HAP-1 (cell line): ENCODE measurements at regions not wholly inside any gene's neighbourhood (a gene's known extent, or its start where the extent isn't known, plus 50 kb on each side); places are given as distances from the start of the nearest gene placed in this dataset.

Experiments used
- DNase-seq, 2 experiments: peaks; one replicate each; pipeline ENCODE4 v3.0.0-alpha.2; 2016 to 2020; ENCODE audit warnings: low spot score in 2 of 2
- H3K27me3 ChIP-seq: fragments of 250-450 bp; sonication (Bioruptor Pico); 2 replicates; pipeline ENCODE4 v1.5.1; 2020; ENCODE audit warnings: low read depth, mild to moderate bottlenecking, moderate library complexity
- H3K36me3 ChIP-seq: fragments of 250-450 bp; sonication (Bioruptor Pico); replicated peaks from 2 replicates; pipeline ENCODE4 v1.5.1; 2020; ENCODE audit warnings: mild to moderate bottlenecking
- H3K4me1 ChIP-seq: fragments of 250-450 bp; sonication (Bioruptor Pico); 2 replicates; pipeline ENCODE4 v1.5.1; 2020; ENCODE audit warnings: mild to moderate bottlenecking
- H3K4me3 ChIP-seq: fragments of 250-450 bp; sonication (Bioruptor Pico); 2 replicates; pipeline ENCODE4 v1.5.1; 2020; ENCODE audit warnings: mild to moderate bottlenecking, moderate library complexity
- H3K9me3 ChIP-seq: fragments of 250-450 bp; sonication (Bioruptor Pico); 2 replicates; pipeline ENCODE4 v1.5.1; 2020; ENCODE audit warnings: mild to moderate bottlenecking, moderate library complexity
- in situ Hi-C: fragments of 300-500 bp; cut with MboI; formaldehyde crosslinking; loops from 3 replicates; pipeline ENCODE4 v1.14.3; 2020; ENCODE audit warnings: low sequenced_read_pairs, inconsistent platforms, mixed read lengths

DNA sequence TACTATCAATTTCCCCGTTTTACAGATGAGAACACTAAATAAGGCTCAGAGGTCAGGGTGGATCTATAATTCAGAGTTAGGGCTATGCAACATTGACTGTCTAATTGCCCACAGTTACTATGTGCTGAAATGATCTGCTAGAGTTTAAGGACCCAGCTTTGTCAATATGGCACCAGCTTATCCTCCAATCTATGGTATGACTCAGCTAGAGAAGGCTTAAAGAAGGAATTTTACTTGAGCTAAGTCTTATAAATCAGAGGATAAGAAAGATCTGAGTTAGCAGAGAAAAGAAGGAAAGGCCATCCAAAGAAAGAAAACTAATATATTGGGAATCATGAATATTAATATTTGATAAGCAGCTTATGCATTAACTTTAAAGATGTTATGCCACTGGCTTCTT lies 78.1 kb downstream of the ASB9 start:
- Histone ChIP-seq H3K4me1 (no peaks in the 10 kb centered on the region), H3K4me3 (no peak overlapping the region), H3K9me3 (no peaks in the 10 kb centered on the region), H3K36me3 (no peaks in the 10 kb centered on the region), H3K27me3 (peaks cover 3% of the 10 kb centered on the region)
- no peak for DNase-seq
- in situ Hi-C loops: no loop called here

DNA sequence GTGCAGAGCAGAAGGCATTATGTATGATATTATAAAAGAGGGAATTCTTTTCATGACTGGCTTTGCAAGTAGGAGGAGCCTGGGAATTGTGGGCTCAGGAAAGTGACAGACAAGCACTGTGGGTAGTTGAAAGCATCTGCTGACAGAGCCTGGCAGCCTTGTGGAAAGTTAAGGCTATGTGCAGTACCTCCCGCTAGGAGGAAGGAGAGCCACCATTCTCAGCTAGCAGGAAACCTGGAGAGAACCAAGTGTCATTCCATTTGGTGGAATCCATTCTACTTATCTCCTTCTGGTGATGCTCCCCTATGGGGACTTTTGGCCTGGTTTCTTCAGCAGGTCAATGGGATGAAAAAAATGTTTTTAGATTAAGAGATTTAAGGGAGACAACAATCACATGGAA lies 81.8 kb downstream of the ASB9 start:
- Histone ChIP-seq H3K9me3 (no peaks in the 10 kb centered on the region), H3K4me1 (no peaks in the 10 kb centered on the region), H3K36me3 (no peaks in the 10 kb centered on the region), H3K27me3 (peaks cover 7% of the 10 kb centered on the region), H3K4me3 (no peak overlapping the region)
- no peak for DNase-seq
- in situ Hi-C loops: no loop called here

DNA sequence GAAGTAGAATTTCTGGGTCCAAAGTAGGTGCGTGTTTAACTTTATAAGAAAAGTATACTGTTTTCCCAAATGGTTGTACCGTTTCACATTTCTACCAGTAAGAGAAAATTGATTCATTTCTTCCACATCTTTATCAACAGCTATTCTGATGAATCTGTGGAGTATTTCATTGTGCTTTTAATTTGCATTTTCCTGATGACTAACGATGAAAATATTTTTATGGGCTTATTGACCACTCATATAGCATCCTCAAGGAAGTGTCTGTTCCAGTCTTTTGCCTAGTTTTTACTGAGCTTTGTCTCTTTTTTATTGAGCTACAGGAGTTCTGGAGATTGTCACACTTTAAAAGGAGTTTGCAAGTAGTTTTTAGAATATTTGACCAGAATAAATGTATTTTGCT lies 92.6 kb downstream of the ASB9 start:
- Histone ChIP-seq H3K36me3 (no peaks in the 10 kb centered on the region), H3K27me3 (no peaks in the 10 kb centered on the region), H3K4me1 (no peaks in the 10 kb centered on the region), H3K9me3 (no peaks in the 10 kb centered on the region), H3K4me3 (no peak overlapping the region)
- in situ Hi-C loops: no loop called here
- no peak for DNase-seq

DNA sequence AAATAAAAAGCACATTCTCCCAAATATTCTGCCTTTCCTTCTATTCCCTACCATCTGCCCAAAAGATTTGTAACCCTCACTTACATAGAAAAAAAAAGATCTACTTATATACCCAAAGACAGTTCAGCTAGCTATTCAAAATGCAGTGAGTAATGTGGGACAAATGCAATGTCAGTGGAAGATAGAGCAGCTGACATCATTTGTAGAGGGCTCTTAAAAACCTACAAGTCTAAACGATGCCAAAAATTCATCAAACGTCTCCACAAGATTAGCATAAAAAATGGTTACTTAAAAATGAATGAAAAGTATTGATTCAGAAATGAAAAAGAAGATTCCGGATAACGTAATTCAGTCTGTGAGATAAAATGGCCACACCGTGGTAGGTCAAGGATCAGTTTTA lies 96.5 kb downstream of the ASB9 start:
- no peaks in the 10 kb centered on the region for H3K9me3 ChIP-seq
- no peaks in the 10 kb centered on the region for H3K36me3 ChIP-seq
- in situ Hi-C loops: no loop called here
- DNase-seq: no peak
- no peaks in the 10 kb centered on the region for H3K27me3 ChIP-seq
- H3K4me1 ChIP-seq: no peaks in the 10 kb centered on the region
- H3K4me3 ChIP-seq: no peak overlapping the region

DNA sequence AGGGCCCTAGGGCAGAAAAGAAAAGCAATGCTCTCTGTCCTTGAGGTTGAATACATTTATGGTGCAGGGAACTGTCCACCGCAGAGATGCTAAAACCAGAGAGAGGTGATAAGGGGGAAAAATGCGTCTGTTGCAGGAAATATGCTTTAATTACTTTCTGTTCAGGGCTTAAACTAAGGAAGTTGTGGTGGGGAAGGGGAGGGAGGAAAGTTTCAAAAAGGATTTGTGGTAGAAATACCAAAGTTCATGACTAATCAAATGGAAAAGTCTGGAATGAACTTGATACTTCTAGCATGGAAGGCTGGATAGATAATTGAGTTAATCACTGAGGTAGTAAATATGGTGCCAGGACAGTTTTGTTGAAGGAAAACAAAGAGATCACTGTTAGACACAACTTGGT lies 99.0 kb downstream of the ASB9 start:
- H3K36me3 ChIP-seq: no peaks in the 10 kb centered on the region
- no peak overlapping the region for H3K4me3 ChIP-seq
- DNase-seq: no peak
- H3K27me3 ChIP-seq: no peaks in the 10 kb centered on the region
- in situ Hi-C loops: no loop called here
- no peaks in the 10 kb centered on the region for H3K4me1 ChIP-seq
- no peaks in the 10 kb centered on the region for H3K9me3 ChIP-seq

DNA sequence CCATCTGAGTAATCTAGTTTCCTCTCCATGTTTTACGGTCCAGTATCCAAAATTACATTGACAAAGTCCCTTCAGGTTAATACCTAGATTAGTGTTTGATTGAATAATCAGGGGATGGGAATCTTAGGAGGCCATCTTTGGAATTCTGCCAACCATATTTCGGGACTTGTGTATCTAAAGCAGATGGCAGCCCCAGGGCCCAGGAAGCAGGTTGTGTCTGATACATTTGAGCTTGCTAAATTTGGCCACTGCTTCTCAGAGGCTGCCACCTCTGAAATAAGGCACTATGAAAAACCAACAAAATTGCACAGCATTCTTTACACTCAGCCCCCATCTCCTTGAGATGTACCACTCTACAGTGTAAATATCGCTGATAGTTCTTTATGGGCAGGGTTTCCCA lies 102.1 kb downstream of the ASB9 start:
- H3K9me3 ChIP-seq: no peaks in the 10 kb centered on the region
- in situ Hi-C loops: no loop called here
- no peaks in the 10 kb centered on the region for H3K36me3 ChIP-seq
- H3K4me1 ChIP-seq: no peaks in the 10 kb centered on the region
- DNase-seq: no peak
- H3K4me3 ChIP-seq: no peak overlapping the region
- no peaks in the 10 kb centered on the region; the same call in 1 of the 2 replicates for H3K27me3 ChIP-seq

DNA sequence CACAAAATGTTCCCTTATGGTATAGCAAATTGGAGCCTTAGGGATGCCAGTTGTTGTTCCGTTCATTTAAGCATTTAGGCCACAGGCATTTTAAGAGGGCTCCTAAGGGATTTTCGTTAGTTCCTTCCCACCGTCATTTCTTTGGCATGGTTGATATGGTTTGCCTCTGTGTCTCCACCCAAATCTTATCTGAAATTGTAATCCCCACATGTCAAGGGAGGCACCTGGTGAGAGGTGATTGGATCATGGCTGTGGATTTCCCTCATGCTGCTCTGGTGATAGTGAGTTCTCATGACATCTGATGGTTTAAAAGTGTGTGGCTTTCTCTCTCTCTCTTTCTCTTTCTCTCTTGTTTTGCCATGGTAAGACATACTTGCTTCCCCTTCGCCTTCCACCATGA lies 104.1 kb downstream of the ASB9 start:
- Histone ChIP-seq H3K9me3 (no peaks in the 10 kb centered on the region), H3K27me3 (no peaks in the 10 kb centered on the region; the same call in 1 of the 2 replicates), H3K4me1 (no peaks in the 10 kb centered on the region), H3K36me3 (no peaks in the 10 kb centered on the region), H3K4me3 (no peak overlapping the region)
- DNase-seq: no peak
- in situ Hi-C loops: no loop called here

DNA sequence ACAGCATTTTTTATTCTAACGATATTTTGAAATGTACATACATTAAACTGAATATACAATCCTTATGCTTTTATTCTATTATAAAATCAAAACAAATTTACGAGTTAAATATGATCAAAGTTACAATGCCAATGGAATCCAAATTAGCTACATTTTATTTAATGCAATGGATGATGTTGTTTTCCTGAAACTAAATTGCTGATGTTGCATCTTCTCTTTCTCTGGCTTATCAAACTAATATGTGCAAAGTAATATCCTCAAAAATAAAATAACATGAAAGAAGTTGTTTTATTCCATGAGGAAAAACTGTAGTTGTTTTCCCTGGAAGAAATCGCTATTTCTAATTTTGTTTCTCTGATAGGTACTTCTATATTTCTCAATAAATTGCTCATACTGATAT lies 106.8 kb downstream of the ASB9 start:
- no peaks in the 10 kb centered on the region for H3K36me3 ChIP-seq
- no peaks in the 10 kb centered on the region for H3K9me3 ChIP-seq
- no peaks in the 10 kb centered on the region for H3K4me1 ChIP-seq
- in situ Hi-C loops: no loop called here
- DNase-seq: no peak
- H3K4me3 ChIP-seq: no peak overlapping the region
- H3K27me3 ChIP-seq: peaks cover 3% of the 10 kb centered on the region; the same call in 1 of the 2 replicates

DNA sequence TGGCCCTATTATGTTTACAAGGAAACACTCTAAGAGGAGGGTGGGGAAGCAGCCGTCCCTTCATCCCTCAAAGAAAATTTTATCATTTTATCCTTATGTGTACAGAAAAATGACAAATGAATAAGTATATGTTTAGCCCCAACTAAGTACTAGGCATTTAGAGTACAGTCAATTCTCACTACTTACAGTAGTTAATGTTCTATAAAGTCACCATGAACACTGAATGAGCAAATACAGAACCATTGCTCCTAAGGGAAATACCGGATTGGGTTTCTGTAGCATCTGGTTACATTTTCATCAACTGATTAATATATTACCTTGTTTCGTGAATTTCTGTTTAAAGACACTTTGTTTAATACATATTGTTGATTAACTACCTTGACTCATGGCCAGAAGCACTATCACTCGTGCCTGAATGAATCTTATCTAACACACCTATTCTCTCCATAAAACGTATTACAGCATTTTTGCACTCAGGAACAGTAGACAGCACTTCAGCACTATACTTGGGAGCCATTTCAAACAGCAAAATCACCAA lies 109.3 kb downstream of the ASB9 start:
- Histone ChIP-seq H3K4me1 (no peaks in the 10 kb centered on the region), H3K27me3 (peaks cover 3% of the 10 kb centered on the region; the same call in 1 of the 2 replicates), H3K36me3 (no peaks in the 10 kb centered on the region), H3K9me3 (no peaks in the 10 kb centered on the region), H3K4me3 (no peak overlapping the region)
- in situ Hi-C loops: no loop called here
- no peak for DNase-seq

DNA sequence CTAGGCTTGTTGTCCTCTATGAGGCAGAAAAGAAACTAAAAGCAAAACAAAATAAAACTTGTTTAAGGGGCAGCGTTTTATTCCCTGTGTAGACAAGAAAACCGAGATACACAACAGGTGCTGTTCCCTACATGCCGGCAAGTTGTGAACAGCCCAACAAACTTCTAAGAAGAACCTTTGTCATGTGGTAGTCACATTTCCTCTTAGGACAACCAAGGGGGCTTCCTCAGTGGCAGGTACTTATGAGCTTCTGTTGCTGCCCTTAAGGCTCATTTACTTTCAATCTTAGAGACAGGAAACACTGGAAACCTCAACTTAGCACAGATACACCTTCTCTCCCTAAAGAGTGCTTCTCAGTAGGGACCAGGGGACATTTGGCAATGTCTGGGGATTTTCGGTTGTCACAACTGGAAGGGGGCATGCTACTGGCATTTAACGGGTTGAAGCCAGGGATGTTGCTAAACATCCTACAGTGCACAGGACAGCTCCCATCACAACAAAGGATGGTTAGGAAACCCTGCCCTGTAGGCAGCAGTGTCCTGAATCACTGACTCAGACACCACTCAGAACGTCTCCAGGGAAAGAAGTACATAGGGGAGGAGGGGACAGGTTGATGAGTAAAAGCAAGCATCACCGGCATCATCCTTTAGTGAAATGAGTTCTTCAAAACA lies 111.0 kb downstream of the ASB9 start:
- no peak for DNase-seq
- in situ Hi-C loops: no loop called here
- Histone ChIP-seq H3K4me3 (no peak overlapping the region), H3K9me3 (no peaks in the 10 kb centered on the region), H3K36me3 (no peaks in the 10 kb centered on the region), H3K4me1 (no peaks in the 10 kb centered on the region), H3K27me3 (0 out of 2 replicates have a peak, but pooled peaks cover 3% of the 10 kb centered on the region)

DNA sequence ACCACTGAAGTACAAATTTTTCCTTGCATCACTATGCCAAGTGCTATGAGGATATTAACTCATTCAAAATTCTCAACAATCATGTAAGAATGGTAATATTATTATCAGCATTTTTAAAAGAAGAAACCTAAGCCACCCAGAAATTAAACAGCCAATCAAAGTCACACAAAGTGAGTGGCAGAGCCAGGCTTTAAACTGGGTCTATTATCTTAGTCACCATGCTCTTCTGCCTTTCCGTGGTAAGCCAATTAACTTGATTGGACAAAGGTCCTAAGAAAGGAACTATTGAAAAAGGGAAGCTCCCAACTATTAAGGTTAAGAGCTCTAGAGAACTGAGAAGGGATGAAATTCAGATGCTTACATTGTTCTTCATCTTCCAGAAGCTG lies 111.5 kb downstream of the ASB9 start:
- Histone ChIP-seq H3K27me3 (0 out of 2 replicates have a peak, but pooled peaks cover 3% of the 10 kb centered on the region), H3K9me3 (no peaks in the 10 kb centered on the region), H3K4me3 (no peak overlapping the region), H3K4me1 (no peaks in the 10 kb centered on the region), H3K36me3 (no peaks in the 10 kb centered on the region)
- DNase-seq: no peak
- in situ Hi-C loops: no loop called here

DNA sequence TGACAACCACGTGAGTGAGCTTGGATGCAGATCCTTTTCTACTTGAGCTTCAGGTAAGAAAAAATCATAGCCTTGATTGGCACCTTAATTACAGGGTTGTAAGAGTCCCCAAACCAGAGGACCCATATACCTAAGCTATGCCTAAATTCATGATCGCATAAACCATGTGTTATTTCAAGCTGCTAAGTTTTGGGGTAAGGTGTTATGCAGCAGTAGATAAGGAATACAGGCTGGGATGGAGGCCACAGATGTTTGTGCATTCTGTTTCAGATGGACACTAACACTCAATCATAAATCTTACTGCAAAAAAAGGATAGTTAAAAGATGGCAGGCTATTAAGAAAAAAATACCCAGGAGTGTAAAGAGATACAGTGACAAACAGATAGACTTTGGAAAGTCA lies 112.3 kb downstream of the ASB9 start:
- DNase-seq: no peak
- no peak overlapping the region for H3K4me3 ChIP-seq
- H3K9me3 ChIP-seq: no peaks in the 10 kb centered on the region
- in situ Hi-C loops: no loop called here
- no peaks in the 10 kb centered on the region for H3K36me3 ChIP-seq
- no peaks in the 10 kb centered on the region for H3K4me1 ChIP-seq
- H3K27me3 ChIP-seq: 0 out of 2 replicates have a peak, but pooled peaks cover 3% of the 10 kb centered on the region

DNA sequence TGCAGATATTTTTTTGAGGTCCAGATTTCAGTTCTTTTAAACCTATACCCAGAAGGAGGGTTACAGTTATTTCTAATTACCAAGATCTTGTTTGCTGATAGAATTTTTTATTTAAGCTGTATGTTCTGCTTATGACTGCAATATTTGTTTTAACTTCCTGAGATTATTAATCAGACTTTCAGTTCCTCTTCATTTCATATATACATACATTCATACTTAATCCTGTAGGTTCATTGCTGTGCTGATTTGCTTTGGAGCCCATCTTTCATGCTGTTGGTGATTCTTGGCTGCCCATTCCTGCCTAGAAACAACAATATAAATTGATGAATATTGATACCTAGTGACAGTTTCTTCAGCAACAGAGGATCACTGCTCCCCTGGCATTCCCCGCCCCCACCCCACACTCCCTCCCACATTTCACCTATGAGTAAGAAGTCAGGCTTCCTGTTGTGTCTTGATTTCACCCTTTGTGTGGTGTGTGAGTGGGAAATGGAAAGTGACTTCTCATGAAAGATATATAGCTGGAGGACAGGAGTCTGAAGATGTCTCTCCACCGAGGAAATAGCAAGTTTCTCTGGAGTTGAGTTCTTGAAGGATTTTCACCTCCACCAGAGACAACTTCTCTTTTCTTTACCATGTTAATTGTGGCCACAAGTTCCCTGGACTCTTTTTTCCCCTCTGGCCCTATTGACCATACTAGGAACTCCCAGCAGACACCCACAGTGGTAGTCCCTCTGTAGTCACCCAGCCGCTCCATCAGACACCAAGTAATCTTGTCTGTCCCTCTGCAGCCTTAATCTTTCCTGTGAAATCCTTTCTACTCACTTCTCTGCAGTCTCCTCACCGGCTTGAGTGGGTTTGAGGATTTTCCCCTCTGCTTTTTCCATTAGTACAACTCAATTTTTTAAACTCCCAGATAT lies 118.4 kb downstream of the ASB9 start:
- in situ Hi-C loops: no loop called here
- no peak for DNase-seq
- peaks cover 5% of the 10 kb centered on the region; the same call in 1 of the 2 replicates for H3K27me3 ChIP-seq

DNA sequence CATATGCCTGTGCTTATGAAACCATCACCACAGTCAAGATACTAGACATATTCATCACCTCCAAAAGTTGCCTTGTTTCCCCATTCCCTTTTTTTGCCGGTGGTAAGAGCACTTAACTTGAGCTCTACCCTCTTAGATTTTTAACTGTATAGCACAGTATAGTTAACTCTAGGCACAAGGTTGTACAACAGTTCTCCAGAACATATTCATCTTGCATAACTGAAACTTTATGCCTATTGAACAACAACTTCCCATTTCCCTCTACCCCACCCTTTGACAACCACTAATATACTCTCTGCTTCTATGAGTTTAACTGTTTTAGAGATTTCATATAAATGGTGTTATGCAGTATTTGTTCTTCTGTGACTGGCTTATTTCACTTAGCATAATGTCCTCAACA lies 119.3 kb downstream of the ASB9 start:
- Histone ChIP-seq H3K36me3 (no peaks in the 10 kb centered on the region), H3K4me3 (no peak overlapping the region), H3K27me3 (peaks cover 5% of the 10 kb centered on the region; the same call in 1 of the 2 replicates), H3K9me3 (no peaks in the 10 kb centered on the region), H3K4me1 (no peaks in the 10 kb centered on the region)
- in situ Hi-C loops: no loop called here
- no peak for DNase-seq

More for the DNA sequence above, 118.4 kb downstream of the ASB9 start:
- Histone ChIP-seq H3K4me1 (no peaks in the 10 kb centered on the region), H3K4me3 (no peak overlapping the region), H3K36me3 (no peaks in the 10 kb centered on the region), H3K9me3 (no peaks in the 10 kb centered on the region)
